ENCODE measurements at regions not wholly inside any gene's neighbourhood (a gene's known extent, or its start where the extent isn't known, plus 50 kb on each side); places are given as distances from the start of the nearest gene placed in this dataset.

GRCh38 chr6:15016813-15017212 is 229.1 kb upstream of the JARID2 start:
- TF ChIP-seq POLR2A (IDR thresholded peaks at IDR 0.05): no peak
- TF ChIP-seq, protein P1, sequence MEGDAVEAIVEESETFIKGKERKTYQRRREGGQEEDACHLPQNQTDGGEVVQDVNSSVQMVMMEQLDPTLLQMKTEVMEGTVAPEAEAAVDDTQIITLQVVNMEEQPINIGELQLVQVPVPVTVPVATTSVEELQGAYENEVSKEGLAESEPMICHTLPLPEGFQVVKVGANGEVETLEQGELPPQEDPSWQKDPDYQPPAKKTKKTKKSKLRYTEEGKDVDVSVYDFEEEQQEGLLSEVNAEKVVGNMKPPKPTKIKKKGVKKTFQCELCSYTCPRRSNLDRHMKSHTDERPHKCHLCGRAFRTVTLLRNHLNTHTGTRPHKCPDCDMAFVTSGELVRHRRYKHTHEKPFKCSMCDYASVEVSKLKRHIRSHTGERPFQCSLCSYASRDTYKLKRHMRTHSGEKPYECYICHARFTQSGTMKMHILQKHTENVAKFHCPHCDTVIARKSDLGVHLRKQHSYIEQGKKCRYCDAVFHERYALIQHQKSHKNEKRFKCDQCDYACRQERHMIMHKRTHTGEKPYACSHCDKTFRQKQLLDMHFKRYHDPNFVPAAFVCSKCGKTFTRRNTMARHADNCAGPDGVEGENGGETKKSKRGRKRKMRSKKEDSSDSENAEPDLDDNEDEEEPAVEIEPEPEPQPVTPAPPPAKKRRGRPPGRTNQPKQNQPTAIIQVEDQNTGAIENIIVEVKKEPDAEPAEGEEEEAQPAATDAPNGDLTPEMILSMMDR (IDR thresholded peaks at IDR 0.05): no peak
